Memory B cell (primary cell): ENCODE measurements at regions not wholly inside any gene's neighbourhood (a gene's known extent, or its start where the extent isn't known, plus 50 kb on each side); places are given as distances from the start of the nearest gene placed in this dataset.
"Not testable (repeated sequence)": the region's sequence is repeated elsewhere in the genome, so short reads cannot be mapped to it uniquely, and the experiment has no call there.

ENCODE experiments used
- ATAC-seq: fragments of 150-1000 bp; cut with Tn5 transposase; 2 replicates; pipeline ENCODE4 v1.10.0; 2021; ENCODE audit warnings: low read depth, mild to moderate bottlenecking, moderate library complexity
- DNase-seq, 2 donors: peaks; one replicate each; pipeline ENCODE4 v3.0.0; 2022; ENCODE audit warnings: low spot score in 2 of 2
- H3K27ac Mint-ChIP-seq: one replicate; pipeline ENCODE4 v1.8.0; 2022; ENCODE audit warnings: mild to moderate bottlenecking, moderate library complexity, mixed read lengths
- H3K27me3 Mint-ChIP-seq: one replicate; pipeline ENCODE4 v1.8.0; 2022; ENCODE audit warnings: mixed read lengths
- H3K36me3 Mint-ChIP-seq: one replicate; pipeline ENCODE4 v1.8.0; 2022; ENCODE audit warnings: mild to moderate bottlenecking, mixed read lengths
- H3K4me1 Mint-ChIP-seq: one replicate; pipeline ENCODE4 v1.8.0; 2022; ENCODE audit warnings: mixed read lengths
- H3K4me3 Mint-ChIP-seq: one replicate; pipeline ENCODE4 v1.8.0; 2022; ENCODE audit warnings: mild to moderate bottlenecking, moderate library complexity, mixed read lengths
- H3K9me3 Mint-ChIP-seq: one replicate; pipeline ENCODE4 v1.8.0; 2022; ENCODE audit warnings: mixed read lengths

- Mint-ChIP-seq H3K27me3 (no peaks in the 10 kb centered on the region), H3K27ac (no peak overlapping the region)
- ATAC-seq, result no peak
These were observed 215.9 kb downstream of the TOMM20 start for GRCh38 chr1:234912548-234913277.

GRCh38 chr1:234911787-234912186 lies 216.8 kb downstream of the TOMM20 start:
- H3K4me3 Mint-ChIP-seq, result no peak overlapping the region
- H3K36me3 Mint-ChIP-seq, result no peaks in the 10 kb centered on the region
- H3K27me3 Mint-ChIP-seq, result no peaks in the 10 kb centered on the region
- no peaks in the 10 kb centered on the region for H3K9me3 Mint-ChIP-seq
- ATAC-seq, result no peak
- peaks cover under 1% of the 10 kb centered on the region for H3K4me1 Mint-ChIP-seq
- DNase-seq, result no peak
- no peak overlapping the region for H3K27ac Mint-ChIP-seq

More at GRCh38 chr1:234912548-234913277, 215.9 kb downstream of the TOMM20 start:
- Mint-ChIP-seq H3K4me3 (no peak overlapping the region), H3K36me3 (no peaks in the 10 kb centered on the region), H3K4me1 (no peaks in the 10 kb centered on the region), H3K9me3 (no peaks in the 10 kb centered on the region)
- no peak for DNase-seq

- H3K36me3 Mint-ChIP-seq, H3K4me1 Mint-ChIP-seq, H3K27ac Mint-ChIP-seq, H3K27me3 Mint-ChIP-seq, ATAC-seq, H3K4me3 Mint-ChIP-seq, DNase-seq, H3K9me3 Mint-ChIP-seq: not testable (repeated sequence)
These were observed 217.5 kb downstream of the TOMM20 start for GRCh38 chr1:234911136-234911535.

GRCh38 chr1:234909851-234910250 lies 218.8 kb downstream of the TOMM20 start:
- Mint-ChIP-seq H3K36me3 (no peaks in the 10 kb centered on the region), H3K4me3 (no peak overlapping the region), H3K27me3 (no peaks in the 10 kb centered on the region), H3K27ac (no peak overlapping the region), H3K4me1 (peaks cover 4% of the 10 kb centered on the region), H3K9me3 (no peaks in the 10 kb centered on the region)
- no peak for ATAC-seq
- DNase-seq, result no peak

GRCh38 chr1:234909307-234909810 lies 219.3 kb downstream of the TOMM20 start:
- H3K4me1 Mint-ChIP-seq, result peaks cover 4% of the 10 kb centered on the region
- ATAC-seq, result no peak

GRCh38 chr1:234908571-234908970 lies 220.1 kb downstream of the TOMM20 start:
- Mint-ChIP-seq H3K36me3 (no peaks in the 10 kb centered on the region), H3K27ac (no peak overlapping the region), H3K4me1 (peaks cover 4% of the 10 kb centered on the region), H3K27me3 (no peaks in the 10 kb centered on the region), H3K9me3 (no peaks in the 10 kb centered on the region), H3K4me3 (no peak overlapping the region)
- no peak for ATAC-seq
- DNase-seq, result no peak

More at GRCh38 chr1:234909307-234909810, 219.3 kb downstream of the TOMM20 start:
- no peaks in the 10 kb centered on the region for H3K36me3 Mint-ChIP-seq
- H3K27me3 Mint-ChIP-seq, result no peaks in the 10 kb centered on the region
- DNase-seq, result no peak
- H3K27ac Mint-ChIP-seq, result no peak overlapping the region
- no peak overlapping the region for H3K4me3 Mint-ChIP-seq
- no peaks in the 10 kb centered on the region for H3K9me3 Mint-ChIP-seq

- DNase-seq (no peak), ATAC-seq (no peak)
- H3K27me3 Mint-ChIP-seq, result no peaks in the 10 kb centered on the region
- H3K4me3 Mint-ChIP-seq, result no peak overlapping the region
- H3K4me1 Mint-ChIP-seq, result peaks cover 4% of the 10 kb centered on the region
- H3K27ac Mint-ChIP-seq, result no peak overlapping the region
- no peaks in the 10 kb centered on the region for H3K9me3 Mint-ChIP-seq
- no peaks in the 10 kb centered on the region for H3K36me3 Mint-ChIP-seq
These were observed 220.7 kb downstream of the TOMM20 start for GRCh38 chr1:234907940-234908405.

- no peak for DNase-seq
- Mint-ChIP-seq H3K4me3 (no peak overlapping the region), H3K9me3 (no peaks in the 10 kb centered on the region), H3K36me3 (no peaks in the 10 kb centered on the region), H3K4me1 (peaks cover 4% of the 10 kb centered on the region), H3K27me3 (no peaks in the 10 kb centered on the region), H3K27ac (no peak overlapping the region)
- ATAC-seq, result no peak
These were observed 221.3 kb downstream of the TOMM20 start for GRCh38 chr1:234907208-234907939.

GRCh38 chr1:234906654-234907053 lies 222.0 kb downstream of the TOMM20 start:
- Mint-ChIP-seq H3K36me3 (no peaks in the 10 kb centered on the region), H3K4me1 (peaks cover 4% of the 10 kb centered on the region), H3K9me3 (no peaks in the 10 kb centered on the region), H3K4me3 (no peak overlapping the region), H3K27me3 (no peaks in the 10 kb centered on the region), H3K27ac (peak overlapping the region; percentile 62)
- ATAC-seq (no peak), DNase-seq (no peak)

GRCh38 chr1:234902774-234903547 lies 225.7 kb downstream of the TOMM20 start:
- Mint-ChIP-seq H3K36me3 (no peaks in the 10 kb centered on the region), H3K4me1 (peaks cover 4% of the 10 kb centered on the region), H3K4me3 (no peak overlapping the region), H3K27ac (no peak overlapping the region), H3K9me3 (no peaks in the 10 kb centered on the region), H3K27me3 (no peaks in the 10 kb centered on the region)
- no peak for ATAC-seq
- DNase-seq, result no peak

GRCh38 chr1:234901491-234902049 lies 227.1 kb downstream of the TOMM20 start:
- DNase-seq (no peak), ATAC-seq (no peak)
- no peak overlapping the region for H3K27ac Mint-ChIP-seq
- H3K27me3 Mint-ChIP-seq, result no peaks in the 10 kb centered on the region
- H3K4me3 Mint-ChIP-seq, result no peak overlapping the region
- peaks cover 1% of the 10 kb centered on the region for H3K4me1 Mint-ChIP-seq
- H3K36me3 Mint-ChIP-seq, result no peaks in the 10 kb centered on the region
- no peaks in the 10 kb centered on the region for H3K9me3 Mint-ChIP-seq

- Mint-ChIP-seq H3K4me1 (no peaks in the 10 kb centered on the region), H3K9me3 (no peaks in the 10 kb centered on the region), H3K27me3 (no peaks in the 10 kb centered on the region), H3K27ac (no peak overlapping the region), H3K4me3 (no peak overlapping the region), H3K36me3 (no peaks in the 10 kb centered on the region)
- DNase-seq (no peak), ATAC-seq (no peak)
These were observed 228.0 kb downstream of the TOMM20 start for GRCh38 chr1:234900595-234900994.

GRCh38 chr1:234899730-234900072 lies 228.9 kb downstream of the TOMM20 start:
- Mint-ChIP-seq H3K36me3 (no peaks in the 10 kb centered on the region), H3K27ac (no peak overlapping the region), H3K27me3 (no peaks in the 10 kb centered on the region), H3K9me3 (no peaks in the 10 kb centered on the region), H3K4me3 (no peak overlapping the region), H3K4me1 (no peaks in the 10 kb centered on the region)
- ATAC-seq (no peak), DNase-seq (no peak)
